Loucy (cell line): ENCODE measurements at regions not wholly inside any gene's neighbourhood (a gene's known extent, or its start where the extent isn't known, plus 50 kb on each side); places are given as distances from the start of the nearest gene placed in this dataset.
A peak's percentile ranks its signal among the peaks of the same experiment; 100 is the strongest.

Experiments used
- H2AFZ ChIP-seq: fragments of 200-600 bp; sonication (generic); 2 replicates; pipeline ENCODE4 v1.6.0; 2016; ENCODE audit warnings: antibody characterized with exemption, mild to moderate bottlenecking, low read length, moderate library complexity
- H3F3A ChIP-seq: fragments of 200-600 bp; 2 replicates; pipeline ENCODE4 v1.6.0; 2016; ENCODE audit warnings: antibody characterized with exemption, low read depth, mild to moderate bottlenecking
- H3K27me3 ChIP-seq: fragments of 200-600 bp; sonication (generic); 2 replicates; pipeline ENCODE4 v1.6.1; 2014; ENCODE audit warnings: low read length, mild to moderate bottlenecking; ENCODE audit not compliant: insufficient read depth, poor library complexity, severe bottlenecking
- H3K36me3 ChIP-seq: fragments of 200-600 bp; sonication (generic); 2 replicates; pipeline ENCODE4 v1.6.1; 2016; ENCODE audit warnings: low read length; ENCODE audit not compliant: insufficient read depth
- H3K4me1 ChIP-seq: fragments of 200-600 bp; sonication (generic); 2 replicates; pipeline ENCODE4 v1.5.1; 2014; ENCODE audit warnings: low read length, mild to moderate bottlenecking; ENCODE audit not compliant: insufficient read depth, poor library complexity, severe bottlenecking
- H3K4me2 ChIP-seq: fragments of 200-600 bp; sonication (generic); 2 replicates; pipeline ENCODE4 v1.6.0; 2014; ENCODE audit warnings: antibody characterized with exemption, low read length, low read depth, mild to moderate bottlenecking; ENCODE audit not compliant: poor library complexity, severe bottlenecking
- H3K4me3 ChIP-seq: fragments of 200-600 bp; sonication (generic); 2 replicates; pipeline ENCODE4 v1.5.1; 2014; ENCODE audit warnings: low read length, mild to moderate bottlenecking, mixed read lengths; ENCODE audit not compliant: poor library complexity, severe bottlenecking
- H3K79me2 ChIP-seq: fragments of 200-600 bp; sonication (generic); 2 replicates; pipeline ENCODE4 v1.6.1; 2014; ENCODE audit warnings: low read length; ENCODE audit not compliant: insufficient read depth
- H3K9ac ChIP-seq: fragments of 200-600 bp; sonication (generic); 2 replicates; pipeline ENCODE4 v1.6.0; 2014; ENCODE audit warnings: mild to moderate bottlenecking, low read depth, low read length, moderate library complexity; ENCODE audit not compliant: poor library complexity, severe bottlenecking
- H3K9me2 ChIP-seq: fragments of 200-600 bp; sonication (generic); replicated peaks from 2 replicates; pipeline ENCODE4 v1.6.1; 2016; ENCODE audit warnings: low read depth, low read length, mixed read lengths
- H3K9me3 ChIP-seq: fragments of 200-600 bp; sonication (generic); 2 replicates; pipeline ENCODE4 v1.6.1; 2014; ENCODE audit warnings: mild to moderate bottlenecking, antibody characterized with exemption, low read length, low read depth; ENCODE audit not compliant: insufficient read depth
- H4K20me1 ChIP-seq: fragments of 200-600 bp; sonication (generic); 2 replicates; pipeline ENCODE4 v1.6.0; 2014; ENCODE audit warnings: antibody characterized with exemption, low read length, mild to moderate bottlenecking; ENCODE audit not compliant: insufficient read depth, poor library complexity, severe bottlenecking
- EZH2phosphoT487 ChIP-seq: fragments of 200-600 bp; IDR thresholded peaks from 2 replicates; pipeline ENCODE4 v1.6.1; 2018; ENCODE audit warnings: antibody characterized with exemption, mild to moderate bottlenecking, moderate library complexity, borderline replicate concordance
- TF ChIP-seq, protein P1 (sequence below): fragments of 200-600 bp; sonication (generic); conservative IDR thresholded peaks from 2 replicates; pipeline ENCODE4 v1.5.1; 2014; ENCODE audit warnings: mild to moderate bottlenecking, antibody characterized with exemption, low read length

DNA sequence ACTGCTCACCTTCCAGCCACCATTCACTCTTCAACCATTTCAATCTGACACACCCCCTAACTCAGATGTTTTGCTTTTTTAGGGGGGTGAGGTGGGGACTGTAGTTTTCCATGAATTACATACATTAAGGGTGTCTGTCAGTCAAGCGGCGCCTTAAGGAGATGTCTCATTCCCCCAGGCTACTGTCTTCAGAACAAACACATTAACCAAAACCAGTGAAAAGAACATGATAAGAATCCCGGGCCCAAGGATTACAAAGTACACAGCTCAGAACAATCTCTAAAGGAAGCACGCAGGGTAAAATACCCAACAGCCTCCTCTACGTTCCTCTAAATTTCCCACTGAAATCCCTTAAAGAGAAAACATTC, 62.5 kb upstream of the IRF2 start:
- Histone ChIP-seq H3K9ac (peak overlapping the region; percentile 92), H3K4me1 (peaks cover 27% of the 10 kb centered on the region), H3K4me2 (peak overlapping the region; percentile 93), H3K9me2 (no peaks in the 10 kb centered on the region), H4K20me1 (no peaks in the 10 kb centered on the region), H3F3A (peaks cover 17% of the 10 kb centered on the region), H3K27me3 (no peaks in the 10 kb centered on the region), H3K9me3 (no peaks in the 10 kb centered on the region), H3K4me3 (peak overlapping the region; percentile 89), H3K36me3 (no peaks in the 10 kb centered on the region), H2AFZ (peak overlapping the region; percentile 99), H3K79me2 (peaks cover 9% of the 10 kb centered on the region)
- TF ChIP-seq EZH2phosphoT487 = no peak
- TF ChIP-seq, protein P1, sequence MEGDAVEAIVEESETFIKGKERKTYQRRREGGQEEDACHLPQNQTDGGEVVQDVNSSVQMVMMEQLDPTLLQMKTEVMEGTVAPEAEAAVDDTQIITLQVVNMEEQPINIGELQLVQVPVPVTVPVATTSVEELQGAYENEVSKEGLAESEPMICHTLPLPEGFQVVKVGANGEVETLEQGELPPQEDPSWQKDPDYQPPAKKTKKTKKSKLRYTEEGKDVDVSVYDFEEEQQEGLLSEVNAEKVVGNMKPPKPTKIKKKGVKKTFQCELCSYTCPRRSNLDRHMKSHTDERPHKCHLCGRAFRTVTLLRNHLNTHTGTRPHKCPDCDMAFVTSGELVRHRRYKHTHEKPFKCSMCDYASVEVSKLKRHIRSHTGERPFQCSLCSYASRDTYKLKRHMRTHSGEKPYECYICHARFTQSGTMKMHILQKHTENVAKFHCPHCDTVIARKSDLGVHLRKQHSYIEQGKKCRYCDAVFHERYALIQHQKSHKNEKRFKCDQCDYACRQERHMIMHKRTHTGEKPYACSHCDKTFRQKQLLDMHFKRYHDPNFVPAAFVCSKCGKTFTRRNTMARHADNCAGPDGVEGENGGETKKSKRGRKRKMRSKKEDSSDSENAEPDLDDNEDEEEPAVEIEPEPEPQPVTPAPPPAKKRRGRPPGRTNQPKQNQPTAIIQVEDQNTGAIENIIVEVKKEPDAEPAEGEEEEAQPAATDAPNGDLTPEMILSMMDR = no peak

DNA sequence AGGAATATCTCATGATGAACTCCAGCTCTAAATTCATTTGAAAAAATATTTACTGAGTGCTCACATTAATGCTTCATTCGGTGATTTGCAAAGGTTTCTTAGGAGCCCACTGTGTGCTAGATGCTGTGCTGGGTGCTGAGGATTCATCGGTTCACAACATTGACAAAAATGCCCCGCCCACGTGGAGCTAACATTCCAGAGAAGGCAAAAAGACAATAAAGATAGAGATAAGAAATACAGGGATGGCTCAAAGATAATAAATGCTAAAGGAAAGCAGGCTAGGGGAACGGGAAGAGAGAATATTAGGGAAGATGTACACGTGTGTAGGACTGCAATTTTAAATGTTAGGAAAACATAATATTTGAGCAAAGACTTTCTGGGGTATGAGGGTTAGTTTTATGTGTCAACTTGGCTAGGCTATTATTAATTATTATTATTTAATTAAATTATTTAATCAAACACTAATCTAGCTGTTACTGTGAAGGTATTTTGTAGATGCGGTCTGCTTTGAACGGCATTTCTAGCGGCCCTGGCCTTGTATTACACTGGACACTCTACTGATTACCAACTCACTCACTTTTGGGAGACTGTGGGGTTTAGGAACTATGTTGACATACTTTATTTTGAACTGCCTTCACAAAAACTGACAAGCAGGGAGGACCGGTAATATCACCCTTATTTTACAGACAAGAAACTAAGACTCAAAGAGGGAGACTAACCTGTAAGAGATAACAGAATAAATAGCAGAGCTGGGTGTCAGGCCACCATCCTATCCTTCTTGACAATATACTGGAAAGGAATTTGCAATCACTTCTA, 61.9 kb upstream of the IRF2 start:
- H3K27me3 ChIP-seq = no peaks in the 10 kb centered on the region
- TF ChIP-seq EZH2phosphoT487 = no peak
- TF ChIP-seq, protein P1 = no peak
- peaks cover 27% of the 10 kb centered on the region for H3K4me1 ChIP-seq
- no peaks in the 10 kb centered on the region for H3K9me2 ChIP-seq
- peak overlapping the region; percentile 92 for H3K9ac ChIP-seq
- H3K9me3 ChIP-seq = no peaks in the 10 kb centered on the region
- no peaks in the 10 kb centered on the region for H3K36me3 ChIP-seq
- peak overlapping the region; percentile 89 for H3K4me3 ChIP-seq
- no peaks in the 10 kb centered on the region for H4K20me1 ChIP-seq
- peaks cover 17% of the 10 kb centered on the region for H3F3A ChIP-seq
- peak overlapping the region; percentile 93 for H3K4me2 ChIP-seq
- H2AFZ ChIP-seq = no peak overlapping the region
- peaks cover 9% of the 10 kb centered on the region for H3K79me2 ChIP-seq

DNA sequence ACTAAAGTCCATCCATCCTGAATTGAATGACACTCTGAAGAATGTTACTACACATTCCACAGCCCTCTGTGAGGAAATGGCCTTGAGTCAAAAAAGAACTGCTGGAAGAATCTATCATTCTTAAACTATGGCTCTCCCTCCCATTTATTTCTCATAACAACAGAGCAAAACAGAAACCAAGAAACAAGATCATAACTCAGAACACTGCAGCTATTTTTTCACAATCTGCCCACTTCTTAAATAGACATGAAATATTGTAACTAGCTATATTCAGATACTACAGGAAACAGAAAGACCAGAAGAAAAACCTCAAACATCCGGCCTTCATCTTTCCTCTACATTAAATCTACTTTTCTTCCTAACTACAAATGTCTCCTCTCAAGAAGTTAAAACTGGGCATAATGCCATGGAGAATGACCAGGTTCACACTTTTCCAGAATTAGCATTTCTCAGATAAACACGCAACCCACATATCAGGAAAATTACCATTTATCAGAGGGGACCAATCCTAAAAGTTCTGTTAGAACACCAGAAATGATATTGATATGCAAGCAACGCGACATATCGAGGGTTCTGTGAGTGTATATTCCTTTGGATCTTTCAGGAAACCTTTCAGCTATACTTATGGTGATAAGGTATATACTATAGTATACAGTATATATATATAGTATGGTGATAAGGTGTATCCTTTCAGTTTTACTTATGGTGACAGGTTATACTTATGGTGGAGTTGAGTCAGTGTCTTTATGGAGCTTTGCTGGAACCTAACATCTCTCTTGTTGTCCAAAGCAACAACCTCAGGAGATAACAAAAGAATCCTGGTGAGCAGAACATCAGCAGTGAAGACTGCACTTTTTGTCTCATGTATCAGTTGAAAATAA, 60.4 kb upstream of the IRF2 start:
- TF ChIP-seq EZH2phosphoT487 = no peak
- TF ChIP-seq, protein P1 = no peak
- H3K27me3 ChIP-seq = no peaks in the 10 kb centered on the region
- peak overlapping the region; percentile 46 for H3K9ac ChIP-seq
- H3K4me2 ChIP-seq = peak overlapping the region; percentile 93
- no peaks in the 10 kb centered on the region for H4K20me1 ChIP-seq
- peaks cover 17% of the 10 kb centered on the region for H3F3A ChIP-seq
- H3K4me1 ChIP-seq = peaks cover 27% of the 10 kb centered on the region
- H2AFZ ChIP-seq = peak overlapping the region; percentile 50; the same call in 1 of the 2 replicates
- peaks cover 9% of the 10 kb centered on the region for H3K79me2 ChIP-seq
- no peaks in the 10 kb centered on the region for H3K9me2 ChIP-seq
- no peaks in the 10 kb centered on the region for H3K36me3 ChIP-seq
- peak overlapping the region; percentile 68 for H3K4me3 ChIP-seq
- no peaks in the 10 kb centered on the region for H3K9me3 ChIP-seq
